ENCODE measurements at regions not wholly inside any gene's neighbourhood (a gene's known extent, or its start where the extent isn't known, plus 50 kb on each side); places are given as distances from the start of the nearest gene placed in this dataset.

- no peak overlapping the region for H3K4me3 ChIP-seq
- no peaks in the 10 kb centered on the region for H3K9me3 ChIP-seq
- no peak overlapping the region for H3K27ac ChIP-seq
- no peaks in the 10 kb centered on the region for H3K4me1 ChIP-seq
- TF ChIP-seq POLR2AphosphoS5 (IDR thresholded peaks at IDR 0.05) (no peak), EP300 (IDR thresholded peaks at IDR 0.05) (no peak), CTCF (IDR thresholded peaks at IDR 0.05) (no peak), POLR2A (IDR thresholded peaks at IDR 0.05) (no peak)
- 80 to 92% methylated on average over 3 of the region's 3 CpGs for WGBS, 2 donors
- H3K27me3 ChIP-seq = no peaks in the 10 kb centered on the region
- intact Hi-C loops (cut with DNase I) = no loop called here
- DNase-seq = no peak
- no peaks in the 10 kb centered on the region for H3K36me3 ChIP-seq
These were observed 783.5 kb downstream of the PCDH18 start for GRCh38 chr4:136748773-136749172.

- no peak for TF ChIP-seq EP300 (IDR thresholded peaks at IDR 0.05)
- TF ChIP-seq POLR2AphosphoS5 (IDR thresholded peaks at IDR 0.05) = no peak
- no peak for TF ChIP-seq POLR2A (IDR thresholded peaks at IDR 0.05)
- no peak for TF ChIP-seq CTCF (IDR thresholded peaks at IDR 0.05)
- DNase-seq = no peak
- Histone ChIP-seq H3K27ac (no peak overlapping the region), H3K4me1 (no peaks in the 10 kb centered on the region), H3K36me3 (no peaks in the 10 kb centered on the region), H3K9me3 (no peaks in the 10 kb centered on the region), H3K4me3 (no peak overlapping the region), H3K27me3 (no peaks in the 10 kb centered on the region)
- intact Hi-C loops (cut with DNase I) = no loop called here
- 92 to 97% methylated on average over 1 of the region's 1 CpG for WGBS, 2 donors
These were observed 784.1 kb downstream of the PCDH18 start for GRCh38 chr4:136748165-136748564.

DNA sequence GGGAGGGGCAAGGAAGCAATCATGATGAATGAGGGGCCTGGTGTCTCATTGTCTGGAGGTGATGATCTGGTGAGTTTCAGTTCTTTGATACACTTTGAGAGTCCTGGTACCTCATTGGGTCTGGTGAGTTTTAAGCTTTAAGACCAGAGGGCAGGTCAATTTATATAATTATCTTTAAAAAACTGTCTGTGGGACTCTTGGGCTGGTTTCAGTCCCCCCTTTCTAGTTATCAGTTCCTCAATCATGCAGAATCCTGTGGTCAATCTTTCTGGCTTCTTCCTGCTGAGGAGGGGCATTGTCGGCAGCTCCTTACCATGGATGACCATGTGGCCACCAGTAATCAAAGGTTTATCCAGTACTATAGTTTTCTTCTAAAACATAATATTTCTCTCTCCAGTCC is 789.1 kb downstream of the PCDH18 start:
- intact Hi-C loops (cut with DNase I) = no loop called here
- H3K27me3 ChIP-seq = no peaks in the 10 kb centered on the region
- H3K9me3 ChIP-seq = no peaks in the 10 kb centered on the region
- no peak for TF ChIP-seq EP300 (IDR thresholded peaks at IDR 0.05)
- TF ChIP-seq POLR2AphosphoS5 (IDR thresholded peaks at IDR 0.05) = no peak
- TF ChIP-seq POLR2A (IDR thresholded peaks at IDR 0.05) = no peak
- TF ChIP-seq CTCF (IDR thresholded peaks at IDR 0.05) = no peak
- H3K4me1 ChIP-seq = no peaks in the 10 kb centered on the region
- WGBS, 2 donors = 89 to 100% methylated on average over 1 of the region's 1 CpG
- no peak for DNase-seq
- no peak overlapping the region for H3K27ac ChIP-seq
- no peak overlapping the region for H3K4me3 ChIP-seq
- H3K36me3 ChIP-seq = no peaks in the 10 kb centered on the region

GRCh38 chr4:136742333-136742732 is 790.0 kb downstream of the PCDH18 start:
- DNase-seq = no peak
- Histone ChIP-seq H3K4me1 (no peaks in the 10 kb centered on the region), H3K36me3 (no peaks in the 10 kb centered on the region), H3K4me3 (no peak overlapping the region), H3K9me3 (no peaks in the 10 kb centered on the region), H3K27me3 (no peaks in the 10 kb centered on the region), H3K27ac (no peak overlapping the region)
- intact Hi-C loops (cut with DNase I) = no loop called here
- WGBS, 2 donors = 59 to 66% methylated on average over 3 of the region's 3 CpGs
- TF ChIP-seq CTCF (IDR thresholded peaks at IDR 0.05) = no peak
- TF ChIP-seq EP300 (IDR thresholded peaks at IDR 0.05) = no peak
- TF ChIP-seq POLR2A (IDR thresholded peaks at IDR 0.05) = no peak
- no peak for TF ChIP-seq POLR2AphosphoS5 (IDR thresholded peaks at IDR 0.05)

DNA sequence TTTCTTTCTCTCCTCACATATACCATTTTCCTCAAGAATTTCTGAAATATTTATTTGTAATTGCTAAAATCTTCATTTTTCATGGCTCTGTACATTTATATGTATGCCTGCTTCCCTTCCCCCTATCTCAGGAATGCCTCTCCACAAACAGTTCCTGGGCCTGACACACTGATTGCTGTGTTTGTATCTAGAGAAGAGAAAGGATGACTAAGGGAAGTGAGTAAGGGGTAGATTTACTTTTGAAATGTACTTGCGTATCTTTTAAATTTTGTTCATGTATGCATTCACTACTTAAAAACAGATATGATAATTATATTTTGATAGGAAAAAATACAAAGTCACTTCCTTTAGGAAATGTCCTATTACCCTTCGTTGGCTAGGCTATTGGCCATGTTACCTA is 790.8 kb downstream of the PCDH18 start:
- H3K27me3 ChIP-seq = no peaks in the 10 kb centered on the region
- H3K4me1 ChIP-seq = no peaks in the 10 kb centered on the region
- TF ChIP-seq POLR2AphosphoS5 (IDR thresholded peaks at IDR 0.05) = no peak
- TF ChIP-seq CTCF (IDR thresholded peaks at IDR 0.05) = no peak
- intact Hi-C loops (cut with DNase I) = no loop called here
- no peak for DNase-seq
- H3K36me3 ChIP-seq = no peaks in the 10 kb centered on the region
- no peak overlapping the region for H3K27ac ChIP-seq
- no peaks in the 10 kb centered on the region for H3K9me3 ChIP-seq
- no peak overlapping the region for H3K4me3 ChIP-seq
- whole genome bisulfite sequencing, 2 donors = 78 to 87% methylated on average over 2 of the region's 2 CpGs
